Neural cell (in vitro differentiated cells): ENCODE measurements at regions not wholly inside any gene's neighbourhood (a gene's known extent, or its start where the extent isn't known, plus 50 kb on each side); places are given as distances from the start of the nearest gene placed in this dataset.

Source experiments
- H2AFZ ChIP-seq: fragments of 200-600, 300-800 bp; sonication (generic), shearing (Covaris generic); 2 replicates; pipeline ENCODE4 v1.6.0; 2014; ENCODE audit warnings: low read depth, mild to moderate bottlenecking, antibody characterized with exemption, low read length, moderate library complexity
- H3F3A ChIP-seq: fragments of 200-600 bp; shearing (Covaris generic); 2 replicates; pipeline ENCODE4 v1.6.1; 2016; ENCODE audit warnings: mild to moderate bottlenecking, moderate library complexity, mixed read lengths, antibody characterized with exemption, low read length; ENCODE audit not compliant: insufficient read depth, poor library complexity, severe bottlenecking
- H3K27ac ChIP-seq: fragments of 200-600, 300-800 bp; sonication (generic), shearing (Covaris generic); 2 replicates; pipeline ENCODE4 v1.5.1; 2014; ENCODE audit warnings: mild to moderate bottlenecking, low read length, moderate library complexity
- H3K27me3 ChIP-seq: fragments of 300-800, 200-600 bp; sonication (generic), shearing (Covaris generic); 2 replicates; pipeline ENCODE4 v1.6.0; 2014; ENCODE audit warnings: mild to moderate bottlenecking, low read depth, low read length, moderate library complexity; ENCODE audit not compliant: insufficient read depth
- H3K36me3 ChIP-seq: fragments of 300-800, 200-600 bp; sonication (generic), shearing (Covaris generic); 2 replicates; pipeline ENCODE4 v1.5.1; 2014; ENCODE audit warnings: mild to moderate bottlenecking, antibody characterized with exemption, low read length, moderate library complexity; ENCODE audit not compliant: insufficient read depth
- H3K4me2 ChIP-seq: fragments of 300-800, 200-600 bp; sonication (generic), shearing (Covaris generic); 2 replicates; pipeline ENCODE4 v1.6.0; 2014; ENCODE audit warnings: mild to moderate bottlenecking, low read length
- H3K4me3 ChIP-seq: fragments of 300-800, 200-600 bp; sonication (generic), shearing (Covaris generic); 2 replicates; pipeline ENCODE4 v1.5.1; 2014; ENCODE audit warnings: mild to moderate bottlenecking, low read length, moderate library complexity
- H3K79me2 ChIP-seq: fragments of 200-600 bp; shearing (Covaris generic); replicated peaks from 2 replicates; pipeline ENCODE4 v1.6.0; 2014; ENCODE audit warnings: mild to moderate bottlenecking, low read length, moderate library complexity; ENCODE audit not compliant: insufficient read depth
- H3K9ac ChIP-seq: fragments of 300-800, 200-600 bp; sonication (generic), shearing (Covaris generic); 2 replicates; pipeline ENCODE4 v1.6.1; 2016; ENCODE audit warnings: mild to moderate bottlenecking, low read length, mixed read lengths
- H3K9me2 ChIP-seq: fragments of 200-600 bp; shearing (Covaris generic); 2 replicates; pipeline ENCODE4 v1.6.1; 2016; ENCODE audit warnings: mild to moderate bottlenecking, low read length, mixed read lengths; ENCODE audit not compliant: insufficient read depth
- H3K9me3 ChIP-seq: fragments of 200-600, 300-800 bp; sonication (generic), shearing (Covaris generic); 2 replicates; pipeline ENCODE4 v1.6.1; 2016; ENCODE audit warnings: mild to moderate bottlenecking, mixed run types, low read length, moderate library complexity, mixed read lengths
- H4K20me1 ChIP-seq: fragments of 200-600 bp; shearing (Covaris generic); 2 replicates; pipeline ENCODE4 v1.6.1; 2016; ENCODE audit warnings: mild to moderate bottlenecking, mixed run types; ENCODE audit not compliant: insufficient read depth
- EP300 ChIP-seq: fragments of 450-650 bp; conservative IDR thresholded peaks from 2 replicates; pipeline ENCODE4 v1.6.1; 2014; ENCODE audit warnings: antibody characterized with exemption, mild to moderate bottlenecking, moderate library complexity; ENCODE audit not compliant: poor library complexity, severe bottlenecking
- EZH2 ChIP-seq: fragments of 200-600, 300-800 bp; shearing (Covaris generic), sonication (generic); IDR thresholded peaks from 2 replicates; pipeline ENCODE4 v1.6.1; 2014; ENCODE audit warnings: antibody characterized with exemption, low read length, borderline replicate concordance, mild to moderate bottlenecking; ENCODE audit not compliant: insufficient read depth, poor library complexity, severe bottlenecking
- MXI1 ChIP-seq: fragments of 450-650 bp; conservative IDR thresholded peaks from 2 replicates; pipeline ENCODE4 v1.6.1; 2014; ENCODE audit warnings: antibody characterized with exemption, mild to moderate bottlenecking; ENCODE audit not compliant: poor library complexity, severe bottlenecking
- POLR2AphosphoS5 ChIP-seq: IDR thresholded peaks from 2 replicates; pipeline ENCODE4 v1.6.1; 2012
- RAD21 ChIP-seq: fragments of 450-650 bp; conservative IDR thresholded peaks from 2 replicates; pipeline ENCODE4 v1.6.1; 2014; ENCODE audit warnings: antibody characterized with exemption, mild to moderate bottlenecking, moderate library complexity
- SMC3 ChIP-seq: fragments of 450-650 bp; conservative IDR thresholded peaks from 2 replicates; pipeline ENCODE4 v1.6.1; 2014; ENCODE audit warnings: antibody characterized with exemption, mild to moderate bottlenecking, moderate library complexity; ENCODE audit not compliant: poor library complexity
- TAF1 ChIP-seq: IDR thresholded peaks from 2 replicates; pipeline ENCODE4 v1.6.1; 2012; ENCODE audit warnings: low read depth
- TF ChIP-seq, protein P1 (sequence below): fragments of 450-650 bp; IDR thresholded peaks from 2 replicates; pipeline ENCODE4 v1.5.1; 2014; ENCODE audit warnings: antibody characterized with exemption, mild to moderate bottlenecking, moderate library complexity; ENCODE audit not compliant: poor library complexity, severe bottlenecking
- TF ChIP-seq, protein P2 (sequence below): IDR thresholded peaks from 2 replicates; pipeline ENCODE4 v1.6.1; 2012; ENCODE audit warnings: borderline replicate concordance

DNA sequence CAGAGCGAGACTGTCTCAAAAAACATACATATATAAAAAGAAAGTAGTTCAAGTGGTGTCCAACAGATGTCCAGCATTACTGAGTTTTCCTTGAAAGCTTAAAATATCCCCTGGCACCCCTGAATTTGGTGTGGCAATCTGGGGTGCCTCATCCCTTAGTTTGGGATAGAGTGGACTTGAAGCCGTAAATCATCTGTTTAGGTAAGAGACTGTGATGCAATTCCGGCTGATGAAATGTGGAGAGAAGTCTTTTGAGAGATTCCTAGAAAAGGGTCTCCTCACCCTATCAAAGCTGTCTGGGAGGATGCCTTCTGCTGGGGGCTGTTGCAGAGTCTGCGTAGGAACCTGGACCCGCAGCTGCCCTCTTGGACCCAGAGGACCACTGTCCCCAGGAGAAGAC is 408.0 kb downstream of the RPS24 start:
- no peaks in the 10 kb centered on the region for H3K9me2 ChIP-seq
- H3K27me3 ChIP-seq, result no peaks in the 10 kb centered on the region
- H3K36me3 ChIP-seq, result no peaks in the 10 kb centered on the region
- H4K20me1 ChIP-seq, result no peaks in the 10 kb centered on the region
- no peak overlapping the region for H2AFZ ChIP-seq
- no peaks in the 10 kb centered on the region for H3F3A ChIP-seq
- TF ChIP-seq EZH2 (no peak), MXI1 (no peak), TAF1 (no peak), SMC3 (no peak), POLR2AphosphoS5 (no peak), EP300 (no peak), RAD21 (no peak)
- TF ChIP-seq, protein P1, sequence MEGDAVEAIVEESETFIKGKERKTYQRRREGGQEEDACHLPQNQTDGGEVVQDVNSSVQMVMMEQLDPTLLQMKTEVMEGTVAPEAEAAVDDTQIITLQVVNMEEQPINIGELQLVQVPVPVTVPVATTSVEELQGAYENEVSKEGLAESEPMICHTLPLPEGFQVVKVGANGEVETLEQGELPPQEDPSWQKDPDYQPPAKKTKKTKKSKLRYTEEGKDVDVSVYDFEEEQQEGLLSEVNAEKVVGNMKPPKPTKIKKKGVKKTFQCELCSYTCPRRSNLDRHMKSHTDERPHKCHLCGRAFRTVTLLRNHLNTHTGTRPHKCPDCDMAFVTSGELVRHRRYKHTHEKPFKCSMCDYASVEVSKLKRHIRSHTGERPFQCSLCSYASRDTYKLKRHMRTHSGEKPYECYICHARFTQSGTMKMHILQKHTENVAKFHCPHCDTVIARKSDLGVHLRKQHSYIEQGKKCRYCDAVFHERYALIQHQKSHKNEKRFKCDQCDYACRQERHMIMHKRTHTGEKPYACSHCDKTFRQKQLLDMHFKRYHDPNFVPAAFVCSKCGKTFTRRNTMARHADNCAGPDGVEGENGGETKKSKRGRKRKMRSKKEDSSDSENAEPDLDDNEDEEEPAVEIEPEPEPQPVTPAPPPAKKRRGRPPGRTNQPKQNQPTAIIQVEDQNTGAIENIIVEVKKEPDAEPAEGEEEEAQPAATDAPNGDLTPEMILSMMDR, result no peak
- TF ChIP-seq, protein P2, sequence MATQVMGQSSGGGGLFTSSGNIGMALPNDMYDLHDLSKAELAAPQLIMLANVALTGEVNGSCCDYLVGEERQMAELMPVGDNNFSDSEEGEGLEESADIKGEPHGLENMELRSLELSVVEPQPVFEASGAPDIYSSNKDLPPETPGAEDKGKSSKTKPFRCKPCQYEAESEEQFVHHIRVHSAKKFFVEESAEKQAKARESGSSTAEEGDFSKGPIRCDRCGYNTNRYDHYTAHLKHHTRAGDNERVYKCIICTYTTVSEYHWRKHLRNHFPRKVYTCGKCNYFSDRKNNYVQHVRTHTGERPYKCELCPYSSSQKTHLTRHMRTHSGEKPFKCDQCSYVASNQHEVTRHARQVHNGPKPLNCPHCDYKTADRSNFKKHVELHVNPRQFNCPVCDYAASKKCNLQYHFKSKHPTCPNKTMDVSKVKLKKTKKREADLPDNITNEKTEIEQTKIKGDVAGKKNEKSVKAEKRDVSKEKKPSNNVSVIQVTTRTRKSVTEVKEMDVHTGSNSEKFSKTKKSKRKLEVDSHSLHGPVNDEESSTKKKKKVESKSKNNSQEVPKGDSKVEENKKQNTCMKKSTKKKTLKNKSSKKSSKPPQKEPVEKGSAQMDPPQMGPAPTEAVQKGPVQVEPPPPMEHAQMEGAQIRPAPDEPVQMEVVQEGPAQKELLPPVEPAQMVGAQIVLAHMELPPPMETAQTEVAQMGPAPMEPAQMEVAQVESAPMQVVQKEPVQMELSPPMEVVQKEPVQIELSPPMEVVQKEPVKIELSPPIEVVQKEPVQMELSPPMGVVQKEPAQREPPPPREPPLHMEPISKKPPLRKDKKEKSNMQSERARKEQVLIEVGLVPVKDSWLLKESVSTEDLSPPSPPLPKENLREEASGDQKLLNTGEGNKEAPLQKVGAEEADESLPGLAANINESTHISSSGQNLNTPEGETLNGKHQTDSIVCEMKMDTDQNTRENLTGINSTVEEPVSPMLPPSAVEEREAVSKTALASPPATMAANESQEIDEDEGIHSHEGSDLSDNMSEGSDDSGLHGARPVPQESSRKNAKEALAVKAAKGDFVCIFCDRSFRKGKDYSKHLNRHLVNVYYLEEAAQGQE, result no peak
- no peak overlapping the region for H3K4me2 ChIP-seq
- H3K9ac ChIP-seq, result no peak overlapping the region
- H3K4me3 ChIP-seq, result no peak overlapping the region
- H3K9me3 ChIP-seq, result no peaks in the 10 kb centered on the region
- no peaks in the 10 kb centered on the region for H3K79me2 ChIP-seq
- no peak overlapping the region for H3K27ac ChIP-seq

DNA sequence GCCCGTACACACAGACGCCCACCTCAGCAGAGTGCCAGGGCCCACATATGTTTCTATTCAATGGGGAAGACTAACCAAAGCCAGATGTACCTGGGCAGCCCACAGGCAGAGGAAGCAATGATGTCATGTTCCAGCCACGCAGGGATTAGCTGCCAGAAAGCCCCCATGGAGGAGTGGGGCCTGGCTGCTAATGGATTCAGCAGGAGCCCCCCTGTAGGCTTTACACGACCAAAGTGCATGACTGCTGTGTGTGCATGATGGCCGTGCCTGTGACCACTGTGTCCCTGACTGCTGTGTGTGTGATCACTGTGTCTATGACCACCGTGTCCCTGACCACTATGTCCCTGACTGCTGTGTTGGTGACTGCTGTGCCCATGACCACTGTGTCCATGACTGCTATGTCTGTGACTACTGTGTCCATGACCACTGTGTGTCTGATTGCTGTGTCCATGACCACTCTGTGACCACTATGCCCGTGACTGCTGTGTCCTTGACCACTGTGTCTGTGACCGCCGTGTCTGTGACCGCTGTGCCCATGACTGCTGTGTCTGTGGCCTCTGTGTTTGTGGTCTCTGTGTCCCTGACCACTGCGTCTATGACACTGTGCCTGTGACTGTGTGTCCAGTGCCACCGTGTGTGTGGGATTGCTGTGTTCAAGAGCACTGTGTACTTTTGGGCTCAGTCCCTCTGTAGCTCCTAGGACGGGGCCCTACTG is 409.3 kb downstream of the RPS24 start:
- no peak overlapping the region for H2AFZ ChIP-seq
- no peaks in the 10 kb centered on the region for H3K27me3 ChIP-seq
- no peak overlapping the region for H3K4me3 ChIP-seq
- H3K79me2 ChIP-seq, result no peaks in the 10 kb centered on the region
- H3K9me2 ChIP-seq, result no peaks in the 10 kb centered on the region
- no peak overlapping the region for H3K27ac ChIP-seq
- H3F3A ChIP-seq, result no peaks in the 10 kb centered on the region
- H4K20me1 ChIP-seq, result no peaks in the 10 kb centered on the region
- TF ChIP-seq, protein P2, result no peak
- TF ChIP-seq EZH2, result no peak
- no peak for TF ChIP-seq TAF1
- no peak for TF ChIP-seq POLR2AphosphoS5
- H3K36me3 ChIP-seq, result no peaks in the 10 kb centered on the region
- H3K9ac ChIP-seq, result no peak overlapping the region
- no peaks in the 10 kb centered on the region for H3K9me3 ChIP-seq
- H3K4me2 ChIP-seq, result no peak overlapping the region
